HG03460 (cell line): ENCODE measurements at regions not wholly inside any gene's neighbourhood (a gene's known extent, or its start where the extent isn't known, plus 50 kb on each side); places are given as distances from the start of the nearest gene placed in this dataset.

Experiments
- ATAC-seq: cut with Tn5 transposase; IDR thresholded peaks from one replicate; pipeline ENCODE4 v1.9.1; 2021; ENCODE audit not compliant: unreplicated experiment

DNA sequence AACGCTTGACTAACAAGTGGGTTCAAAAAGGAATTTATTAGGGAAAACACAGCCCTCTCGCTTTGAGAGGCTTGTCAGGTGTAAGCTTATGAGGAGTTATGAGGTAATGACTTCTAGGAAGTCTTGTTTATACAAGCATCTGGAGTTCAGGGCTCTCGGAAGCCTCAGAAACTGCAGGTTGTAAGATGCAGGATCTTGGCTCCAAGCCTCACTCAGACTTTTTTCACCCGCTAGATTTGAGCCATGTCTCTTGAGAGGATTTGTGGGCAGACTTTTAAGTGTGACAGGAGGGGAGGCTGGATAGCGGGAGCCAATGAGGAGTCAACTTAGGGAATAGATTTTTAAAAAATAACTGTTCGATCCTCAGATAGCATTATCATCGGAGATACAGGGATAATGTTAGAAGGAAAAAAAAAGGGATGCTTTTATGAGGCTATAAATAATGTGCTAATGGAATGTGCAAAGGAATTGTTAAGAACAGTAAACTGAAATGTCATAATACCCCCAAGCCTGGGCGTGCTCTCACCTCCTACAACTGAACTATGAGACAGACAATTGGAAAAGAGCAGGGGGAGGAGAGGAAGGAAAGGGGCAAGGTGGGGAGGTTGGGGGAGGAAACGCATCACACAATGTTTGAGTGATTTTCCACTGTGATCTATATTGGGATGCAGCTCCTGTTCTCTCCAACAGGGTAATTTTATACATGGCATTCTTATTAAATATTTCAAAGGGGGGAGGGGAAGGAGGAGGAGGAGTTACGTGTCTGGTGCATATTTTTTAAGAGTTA is 107.4 kb upstream of the ESRRG start:
- no peak for ATAC-seq

DNA sequence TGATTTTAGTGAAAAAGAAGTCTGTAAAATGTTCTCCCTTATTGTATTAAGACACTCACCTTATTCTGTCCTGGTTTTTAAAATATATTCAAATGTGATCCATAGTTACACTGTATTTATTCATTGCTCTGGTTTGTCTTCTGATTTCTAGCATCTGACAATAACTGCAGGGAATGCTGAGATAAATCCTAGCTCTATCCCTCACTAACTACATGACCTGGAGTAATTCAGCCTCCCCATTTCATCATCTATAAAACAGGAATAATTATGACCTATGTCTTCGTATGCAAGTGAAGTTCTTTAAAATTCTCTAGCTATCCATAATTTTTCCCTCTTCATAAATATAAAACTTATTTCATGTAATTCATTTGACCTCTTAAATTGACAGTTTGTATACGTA is 104.0 kb upstream of the ESRRG start:
- no peak for ATAC-seq

DNA sequence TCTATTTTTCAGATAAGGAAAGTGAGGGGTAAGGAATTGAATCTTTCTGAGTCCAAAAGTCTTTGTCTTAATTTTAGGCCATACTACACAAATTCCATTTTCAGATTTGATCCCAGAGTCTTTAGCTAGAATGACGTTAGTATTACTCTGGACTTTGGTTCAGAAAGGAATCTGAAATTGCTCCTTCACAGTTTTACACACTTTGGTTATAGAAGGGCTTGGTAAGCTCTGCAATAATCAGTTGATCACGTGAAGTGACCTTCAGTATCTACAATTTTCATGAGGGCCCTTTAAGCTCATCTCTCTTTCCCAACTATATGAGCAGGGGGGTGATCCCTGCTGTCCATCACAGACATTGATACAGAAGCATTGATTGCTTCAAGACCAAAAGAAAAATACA is 103.4 kb upstream of the ESRRG start:
- ATAC-seq, result no peak

DNA sequence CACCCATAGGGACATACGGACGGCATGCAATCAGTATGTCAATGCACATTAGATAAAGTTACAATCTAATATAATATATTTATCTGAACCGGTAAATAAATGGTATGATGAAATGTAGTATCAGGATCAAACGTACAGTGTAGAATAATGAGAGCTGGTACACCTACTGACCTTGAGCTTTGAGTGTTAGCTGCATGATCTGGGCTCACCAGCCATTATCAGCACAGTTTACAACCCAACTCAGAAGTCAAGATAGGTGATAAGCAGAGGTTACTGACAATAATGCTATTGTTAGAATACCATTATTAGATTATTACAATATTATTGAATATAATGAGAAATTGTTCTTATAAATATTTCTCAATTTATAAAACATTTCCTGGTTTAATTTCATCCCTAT is 103.0 kb upstream of the ESRRG start:
- no peak for ATAC-seq

DNA sequence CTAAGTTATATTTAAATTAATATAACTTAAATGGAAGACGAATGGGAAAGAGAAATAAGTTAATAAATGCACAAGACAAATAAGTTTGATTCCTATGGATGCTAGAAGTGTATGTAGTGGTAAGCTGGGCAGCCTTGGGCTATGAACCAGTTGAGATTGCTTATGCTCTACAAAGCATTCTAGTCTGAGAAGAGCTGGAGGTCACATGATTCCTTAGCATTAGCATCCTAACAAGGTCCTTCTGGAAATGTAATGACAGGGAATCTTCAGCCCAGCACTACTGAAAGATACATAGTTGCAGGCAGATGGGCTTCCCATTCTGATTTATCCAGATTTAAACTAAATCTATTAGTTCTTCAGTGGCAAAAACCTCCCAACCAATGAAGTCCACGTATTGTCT is 102.3 kb upstream of the ESRRG start:
- no peak for ATAC-seq

DNA sequence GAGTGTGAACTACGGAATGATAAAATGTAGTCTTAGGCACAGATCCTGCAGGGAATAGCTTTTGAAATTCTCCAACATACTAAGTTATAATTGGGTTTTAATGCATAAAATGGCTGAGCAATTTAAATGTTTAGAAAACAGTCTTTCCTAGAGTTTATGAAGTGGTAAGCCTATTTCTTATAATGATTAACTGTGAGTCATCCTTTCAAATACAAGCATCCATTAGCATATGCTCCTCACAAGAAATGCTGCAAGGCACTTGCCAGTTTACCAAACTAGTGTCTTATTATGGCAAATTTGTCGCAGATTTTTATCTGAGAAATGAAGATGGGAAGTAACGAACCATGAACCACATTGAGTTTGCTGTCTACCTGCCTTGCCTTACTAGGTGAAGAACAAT is 101.3 kb upstream of the ESRRG start:
- ATAC-seq, result no peak

DNA sequence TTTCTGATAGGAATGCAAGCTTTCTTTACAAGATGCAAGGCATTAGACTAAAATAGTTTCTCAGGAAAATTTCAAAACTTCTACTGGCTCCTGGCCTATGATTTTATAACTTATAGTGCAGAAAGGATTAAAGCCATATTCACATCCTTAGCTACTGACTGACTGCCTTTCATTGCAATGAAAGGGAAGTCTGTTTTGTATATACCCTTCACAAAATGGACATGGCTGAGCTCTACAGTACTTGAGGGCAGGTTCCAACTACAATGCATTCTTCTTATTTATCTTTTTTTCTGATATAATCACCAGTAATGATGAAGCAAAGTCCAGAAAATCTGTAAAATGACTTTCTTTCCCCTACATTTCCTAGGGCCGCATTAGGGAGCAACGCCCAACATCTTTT is 100.5 kb upstream of the ESRRG start:
- no peak for ATAC-seq

DNA sequence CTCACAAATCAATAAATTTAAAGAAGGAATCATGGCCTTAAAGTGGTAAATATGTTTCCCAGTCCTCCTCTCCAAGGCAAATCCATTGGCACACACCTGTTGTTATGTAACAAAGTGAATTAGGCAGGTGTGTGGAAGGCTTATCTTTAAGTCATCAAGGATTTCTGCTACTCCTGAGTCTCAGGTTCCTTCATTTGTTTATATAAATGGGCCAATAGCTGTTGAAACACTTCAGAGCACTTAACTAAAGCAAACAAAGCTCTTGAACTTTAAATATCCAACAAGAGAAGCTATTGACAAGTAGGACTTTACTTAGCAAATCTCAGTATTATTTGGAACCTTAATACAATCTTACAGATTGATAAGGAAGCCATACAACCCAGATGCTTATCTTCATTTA is 99.3 kb upstream of the ESRRG start:
- no peak for ATAC-seq

DNA sequence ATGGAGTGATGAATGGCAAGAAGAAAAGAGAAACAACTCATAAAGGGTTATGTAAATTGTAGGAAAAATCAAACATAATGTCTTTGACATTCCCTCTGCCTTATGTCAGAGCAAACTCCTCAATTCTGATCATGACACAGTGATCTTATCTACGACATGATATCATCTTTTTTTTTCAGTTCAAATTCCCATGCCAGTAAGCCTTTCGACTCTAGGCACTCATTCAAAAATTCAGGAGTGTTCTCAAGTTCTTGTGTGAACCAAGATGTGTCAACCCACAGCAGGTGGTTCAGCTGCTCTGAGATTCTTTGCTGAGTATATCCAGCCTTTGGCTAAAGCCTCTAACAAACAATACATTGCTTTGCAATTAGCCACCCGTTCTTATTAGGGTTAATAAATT is 97.1 kb upstream of the ESRRG start:
- no peak for ATAC-seq

DNA sequence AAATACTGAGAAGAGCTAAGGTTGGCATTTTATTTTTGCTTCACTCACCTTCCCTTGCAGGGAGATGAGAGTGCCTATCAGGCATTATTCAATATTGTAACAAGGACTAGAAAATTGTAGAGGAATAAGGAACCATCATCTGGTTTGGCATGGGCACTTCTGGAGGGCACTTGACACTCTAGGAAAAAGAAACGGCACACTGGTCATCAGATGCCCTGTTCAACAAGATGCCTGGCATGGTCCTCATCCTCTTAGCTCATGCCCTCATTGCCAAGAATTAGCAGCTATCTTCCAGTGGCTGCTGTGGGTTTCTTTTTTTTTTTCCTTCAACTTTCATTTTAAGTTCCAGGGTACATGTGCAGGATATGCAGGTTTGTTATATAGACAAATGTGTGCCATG is 95.1 kb upstream of the ESRRG start:
- no peak for ATAC-seq

DNA sequence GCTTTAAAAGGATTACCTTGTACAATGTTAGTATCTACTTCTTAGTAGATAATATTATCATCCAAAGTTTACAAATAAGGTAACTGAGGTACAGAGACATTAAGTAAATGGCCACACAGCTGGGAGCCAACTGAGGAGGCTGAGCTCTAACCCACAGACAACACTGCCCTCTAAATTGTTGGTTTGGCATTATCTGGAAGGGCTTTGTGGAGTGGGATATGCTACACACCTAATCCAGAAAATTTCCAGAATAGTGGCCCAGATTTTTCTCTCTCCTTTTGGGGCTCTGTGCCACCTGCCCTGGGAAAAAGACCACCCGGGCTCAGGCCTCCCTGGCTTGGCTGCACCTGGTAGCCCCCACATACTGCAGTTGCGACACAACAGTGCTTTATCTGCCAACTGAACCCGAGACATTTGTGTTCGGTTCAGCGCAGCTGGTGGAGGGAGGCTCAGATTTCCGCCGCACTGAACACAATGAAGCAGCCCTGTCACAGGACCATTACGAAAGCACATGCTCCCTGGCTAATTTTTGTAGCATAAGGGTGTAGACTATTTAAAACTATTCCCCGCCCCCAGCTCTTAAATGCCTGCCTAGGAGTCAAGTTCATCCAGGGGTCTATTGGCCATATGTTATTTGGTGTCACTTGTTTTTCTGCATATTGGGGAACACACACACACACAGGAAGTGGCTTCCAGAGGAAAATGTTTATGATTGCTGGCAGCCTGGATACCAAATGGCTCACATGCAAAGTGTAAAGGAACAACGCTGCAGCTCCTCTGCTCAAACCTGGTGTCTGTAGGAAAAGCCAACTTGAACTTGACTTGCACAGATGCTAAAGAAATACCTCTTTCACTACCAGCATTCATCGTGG is 92.3 kb upstream of the ESRRG start:
- ATAC-seq, result no peak

DNA sequence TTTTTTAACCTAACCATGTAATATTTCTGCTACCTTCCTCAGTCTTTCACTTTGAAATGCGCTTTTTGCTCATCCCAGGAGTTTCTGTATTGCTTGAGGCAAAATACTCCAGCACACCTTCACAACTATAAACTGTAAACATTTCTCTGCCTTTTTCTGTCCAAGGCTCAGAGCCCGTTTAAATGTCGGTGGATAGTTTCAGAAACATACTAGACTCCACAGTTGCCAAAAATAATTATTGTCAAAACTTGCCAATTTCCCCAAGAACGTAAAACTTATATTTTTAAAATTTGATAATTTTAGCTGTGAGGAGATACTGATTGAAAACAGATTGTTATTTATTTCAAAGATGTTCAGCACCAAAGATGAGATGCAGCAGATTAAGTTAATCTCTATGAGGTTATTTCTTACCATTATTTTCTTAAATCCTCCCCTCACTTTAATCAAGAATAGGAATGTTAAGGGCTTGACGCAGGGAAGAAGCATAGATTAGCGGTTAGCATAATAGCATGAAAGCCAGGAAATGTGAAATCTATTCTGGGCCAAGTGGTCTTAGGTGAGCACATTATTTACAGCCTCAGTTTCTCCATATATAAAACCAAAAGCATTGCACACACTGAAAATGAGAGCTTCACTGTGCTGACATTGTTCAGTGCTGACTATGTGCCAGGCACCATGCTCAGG is 91.5 kb upstream of the ESRRG start:
- no peak for ATAC-seq

DNA sequence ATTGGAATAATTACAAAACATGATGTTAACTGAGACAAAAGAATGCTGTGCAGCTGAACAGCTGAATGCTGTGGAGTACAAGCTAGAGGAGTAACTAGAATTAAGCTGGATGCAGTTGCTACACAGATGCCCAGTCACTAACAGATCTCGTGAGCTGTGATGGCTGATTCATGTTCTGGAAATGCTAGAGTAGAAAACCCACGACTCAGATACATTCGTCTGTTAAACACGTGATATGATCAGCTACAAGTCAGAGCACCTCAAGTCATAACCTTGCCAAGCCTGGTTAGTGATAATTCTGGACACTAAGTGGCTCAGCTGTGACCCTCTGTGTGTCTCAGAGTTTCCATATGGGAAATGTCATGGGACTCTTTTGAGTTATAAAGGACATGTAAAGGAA is 89.7 kb upstream of the ESRRG start:
- ATAC-seq, result no peak

DNA sequence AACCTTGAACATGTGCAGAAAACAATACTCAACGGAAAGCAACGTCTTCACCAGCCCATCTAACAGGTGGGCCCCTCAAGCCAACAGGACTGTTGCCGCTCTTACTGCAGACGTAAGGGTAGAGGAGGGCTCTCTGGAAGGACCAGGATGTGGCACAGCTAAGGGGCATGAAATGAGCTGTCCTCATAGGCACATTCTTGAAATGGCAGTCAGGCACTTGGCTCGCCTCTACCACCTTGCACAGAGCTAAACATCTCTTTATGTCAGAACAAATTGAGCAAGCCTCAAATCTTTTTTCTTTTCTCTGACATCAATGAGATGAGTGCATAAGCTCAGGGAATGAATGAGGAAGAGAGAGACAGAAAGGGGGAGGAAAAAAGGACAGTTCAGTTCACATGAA is 86.4 kb upstream of the ESRRG start:
- no peak for ATAC-seq

DNA sequence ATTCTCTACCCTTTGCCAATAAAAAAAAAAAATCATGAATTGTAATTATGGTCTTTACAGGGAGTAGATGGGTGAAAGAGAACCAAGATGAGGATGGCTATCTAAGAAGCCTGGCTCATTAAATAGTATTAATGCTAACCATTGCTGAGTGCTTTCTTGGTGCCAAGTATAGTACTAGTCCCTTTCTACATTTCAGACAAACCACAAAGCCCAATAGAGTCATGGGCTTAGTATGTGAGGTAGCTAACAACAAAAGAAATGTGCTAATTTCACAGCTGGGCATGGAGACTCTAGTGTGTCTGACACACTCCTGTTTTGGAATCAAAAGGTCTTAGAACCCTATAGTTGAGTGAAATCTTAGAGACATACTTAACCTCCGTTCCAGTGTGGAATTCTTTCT is 84.5 kb upstream of the ESRRG start:
- no peak for ATAC-seq

DNA sequence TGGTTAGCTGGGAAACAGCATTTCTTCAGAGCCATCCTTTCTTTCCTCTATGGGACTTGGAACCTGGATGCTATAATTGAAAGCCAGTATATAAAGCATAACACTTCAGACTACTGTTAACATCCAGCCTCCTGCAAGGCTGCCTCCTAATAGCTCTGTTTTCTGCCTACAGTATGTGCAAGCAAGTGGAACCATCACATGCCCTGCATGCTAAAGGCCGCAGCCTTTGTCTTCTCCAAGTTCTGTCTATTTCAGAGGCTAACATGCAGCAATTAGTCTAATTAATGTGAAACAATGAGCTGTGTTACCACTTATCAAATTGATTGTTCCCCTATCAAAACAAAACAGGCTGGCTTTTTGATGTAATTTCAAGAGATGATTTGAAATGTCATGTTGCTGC is 82.7 kb upstream of the ESRRG start:
- no peak for ATAC-seq

DNA sequence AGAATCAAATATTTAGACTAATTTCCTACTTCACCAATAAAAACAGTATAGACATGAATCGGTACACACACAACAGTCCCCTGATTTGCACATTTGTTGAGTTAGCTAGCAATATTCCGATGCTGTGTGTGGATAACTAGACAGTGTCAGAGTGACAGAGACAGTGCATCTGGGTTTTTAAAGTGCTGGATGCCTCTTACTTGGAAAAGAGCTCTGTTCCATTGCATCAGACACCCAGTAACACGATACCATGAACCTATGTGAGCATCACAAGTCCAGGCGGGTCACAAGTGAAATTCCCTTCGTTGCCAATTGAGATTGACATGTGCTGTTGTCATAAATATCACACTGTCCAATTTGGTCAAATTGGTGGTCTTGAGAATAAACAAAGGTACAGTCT is 82.0 kb upstream of the ESRRG start:
- no peak for ATAC-seq

DNA sequence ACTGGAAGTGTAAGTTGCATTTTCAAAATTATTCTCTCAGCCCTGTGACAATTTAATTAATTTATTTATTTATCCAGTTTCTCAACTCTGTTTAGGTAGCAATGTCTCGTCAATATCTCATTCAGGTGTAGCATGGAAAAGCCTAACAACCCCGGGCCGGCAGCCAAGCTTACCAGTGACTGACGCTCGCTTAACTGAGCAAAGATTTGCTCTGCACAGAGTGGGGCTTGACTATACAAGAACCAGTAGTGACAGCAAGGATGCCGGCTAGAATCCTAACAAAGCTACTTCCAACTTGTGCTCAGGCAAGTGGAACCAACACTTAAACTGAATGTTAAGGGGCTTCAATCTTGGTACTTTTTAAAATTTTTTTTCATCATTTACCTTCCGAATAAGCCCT is 80.9 kb upstream of the ESRRG start:
- no peak for ATAC-seq

DNA sequence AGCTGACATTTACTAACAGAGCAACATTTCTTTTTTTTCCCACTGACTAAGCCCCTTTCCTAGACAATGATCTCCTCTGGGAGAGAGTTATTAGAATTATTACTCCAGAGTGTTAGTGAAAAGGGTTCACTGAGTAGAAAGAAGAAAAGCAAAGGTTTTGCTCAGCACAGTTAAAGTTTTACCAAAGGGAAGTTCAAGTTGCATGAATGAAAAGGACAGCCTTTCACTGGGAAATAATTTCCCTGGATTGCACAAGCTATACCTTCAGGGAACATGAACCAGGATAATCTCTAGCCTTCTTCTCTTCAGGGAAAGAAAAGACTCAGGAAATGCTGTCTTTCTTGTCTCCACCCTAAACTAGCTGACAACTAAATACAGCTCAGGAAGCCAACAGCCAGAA is 71.4 kb upstream of the ESRRG start:
- no peak for ATAC-seq

DNA sequence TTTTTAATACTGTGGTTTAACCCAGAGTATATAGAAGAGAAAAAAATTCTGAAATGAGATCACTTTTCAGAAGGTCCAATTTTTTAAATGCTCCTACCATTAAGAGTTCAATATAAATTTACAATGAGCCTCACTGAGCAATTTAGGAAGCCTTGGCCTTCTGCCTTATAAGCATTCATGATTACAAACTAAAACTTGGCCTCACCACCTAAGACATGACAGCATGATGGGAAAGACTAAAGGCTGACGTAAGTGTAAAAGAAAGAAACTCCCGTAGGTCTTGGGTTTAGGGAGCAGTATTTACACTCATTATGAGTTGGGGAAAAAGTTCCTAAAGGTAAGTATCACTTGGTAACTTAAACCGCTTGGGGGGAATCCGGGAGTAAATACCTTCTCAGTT is 70.7 kb upstream of the ESRRG start:
- ATAC-seq, result no peak

DNA sequence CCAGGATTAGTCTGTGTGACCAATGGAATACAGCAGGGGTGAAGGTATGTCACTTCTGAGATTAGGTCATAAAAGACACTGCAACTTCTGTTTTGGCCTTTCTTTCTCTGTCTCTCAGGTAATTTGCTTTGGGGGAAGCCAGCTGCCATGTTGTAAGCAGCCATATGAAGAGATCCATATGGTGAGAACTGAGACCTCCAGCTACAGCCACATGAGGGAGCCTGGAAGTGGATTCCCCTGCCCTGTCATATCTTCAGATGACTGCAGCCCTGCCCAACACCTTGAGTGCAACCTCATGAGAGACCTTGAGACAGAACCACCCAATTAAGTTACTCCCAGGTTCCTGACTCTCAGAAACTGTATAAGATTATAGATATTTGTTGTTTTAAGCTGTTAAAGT is 70.1 kb upstream of the ESRRG start:
- no peak for ATAC-seq

DNA sequence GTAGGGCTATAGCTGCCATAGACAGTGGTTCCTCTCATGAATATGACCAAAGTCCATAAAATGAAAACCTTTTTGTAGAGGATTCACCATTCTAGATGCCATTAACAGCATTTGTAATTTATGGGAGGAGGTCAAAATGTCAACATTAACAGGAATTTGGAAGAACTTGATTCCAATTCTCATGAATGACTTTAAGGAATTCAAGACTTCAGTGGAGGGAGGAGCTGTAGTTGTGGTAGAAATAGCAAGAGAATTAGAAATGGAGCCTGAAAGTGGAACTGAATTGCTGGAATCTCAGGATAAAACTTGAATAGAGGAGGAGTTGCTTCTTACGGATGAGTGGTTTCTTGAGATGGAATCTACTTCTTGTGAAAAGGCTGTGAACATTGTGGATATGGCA is 65.4 kb upstream of the ESRRG start:
- ATAC-seq, result no peak
